Neural crest cell (in vitro differentiated cells): ENCODE measurements at regions not wholly inside any gene's neighbourhood (a gene's known extent, or its start where the extent isn't known, plus 50 kb on each side); places are given as distances from the start of the nearest gene placed in this dataset.

Experiments used
- DNase-seq: peaks from one replicate; pipeline ENCODE4 v3.0.0; 2021; ENCODE audit warnings: low read depth, mixed read lengths, low spot score
- H3K27ac Mint-ChIP-seq: one replicate; pipeline ENCODE4 v1.8.0; 2021; ENCODE audit warnings: mild to moderate bottlenecking, mixed read lengths; ENCODE audit not compliant: unreplicated experiment
- H3K27me3 Mint-ChIP-seq: 2 replicates; pipeline ENCODE4 v1.8.0; 2021; ENCODE audit warnings: low read depth, mild to moderate bottlenecking, mixed read lengths
- H3K36me3 Mint-ChIP-seq: 2 replicates; pipeline ENCODE4 v1.8.0; 2021; ENCODE audit warnings: low read depth, mild to moderate bottlenecking, mixed read lengths
- H3K4me1 Mint-ChIP-seq: 2 replicates; pipeline ENCODE4 v1.8.0; 2021; ENCODE audit warnings: mixed read lengths
- H3K4me3 Mint-ChIP-seq: one replicate; pipeline ENCODE4 v1.8.0; 2021; ENCODE audit warnings: mild to moderate bottlenecking, mixed read lengths
- H3K9me3 Mint-ChIP-seq: 2 replicates; pipeline ENCODE4 v1.8.0; 2021; ENCODE audit warnings: mixed read lengths
- TF ChIP-seq, protein P1 (sequence below): fragments of 200-600 bp; sonication (generic); conservative IDR thresholded peaks from 2 replicates; pipeline ENCODE4 v1.5.0; 2021; ENCODE audit warnings: antibody characterized with exemption, mild to moderate bottlenecking

DNA sequence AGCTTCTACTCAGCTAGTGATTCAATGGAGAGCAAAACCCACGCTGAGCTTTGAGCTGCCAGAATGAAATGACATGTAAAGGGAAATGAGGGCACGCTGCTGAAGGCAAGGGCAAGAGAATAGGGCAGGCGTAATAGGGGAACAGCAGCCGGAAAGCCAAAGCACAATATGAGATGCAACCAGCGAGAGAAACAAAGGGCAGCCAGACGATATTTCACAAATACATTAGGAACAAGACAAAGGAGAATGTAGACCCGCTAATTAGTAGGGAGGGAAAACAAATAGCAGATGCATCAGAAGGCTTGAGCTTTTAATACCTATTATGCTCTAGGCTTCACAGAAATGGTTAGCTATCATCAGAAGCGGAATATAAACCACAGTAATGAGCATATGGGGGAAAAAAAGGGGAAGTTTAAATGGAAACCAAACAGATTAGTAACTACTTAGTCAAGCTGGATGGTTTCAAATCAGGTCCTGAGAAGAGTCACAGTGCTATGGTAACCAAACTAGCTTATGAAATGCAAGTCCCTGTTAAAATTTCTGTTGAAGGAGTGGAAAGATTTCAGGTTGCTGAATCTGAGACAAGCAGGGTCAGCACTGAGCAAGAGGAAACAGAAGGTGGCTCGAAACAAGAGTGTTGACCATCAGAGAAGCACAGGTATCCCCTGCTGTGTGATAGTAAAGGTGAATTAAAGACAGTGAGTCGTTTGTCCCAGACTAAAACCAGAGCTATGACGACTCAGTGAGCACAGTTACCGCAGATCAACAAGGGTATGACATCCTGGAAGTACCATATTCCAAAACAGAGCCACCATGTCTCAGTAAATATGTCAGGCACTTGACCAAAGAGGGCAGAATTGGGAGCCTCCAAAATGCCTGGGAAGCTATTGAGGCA is 496.9 kb upstream of the CELF2 start:
- DNase-seq: no peak
- Mint-ChIP-seq H3K9me3 (peaks cover 5% of the 10 kb centered on the region), H3K4me3 (no peak overlapping the region), H3K27me3 (no peaks in the 10 kb centered on the region), H3K4me1 (peaks cover 14% of the 10 kb centered on the region), H3K36me3 (no peaks in the 10 kb centered on the region), H3K27ac (no peak overlapping the region)
- TF ChIP-seq, protein P1, sequence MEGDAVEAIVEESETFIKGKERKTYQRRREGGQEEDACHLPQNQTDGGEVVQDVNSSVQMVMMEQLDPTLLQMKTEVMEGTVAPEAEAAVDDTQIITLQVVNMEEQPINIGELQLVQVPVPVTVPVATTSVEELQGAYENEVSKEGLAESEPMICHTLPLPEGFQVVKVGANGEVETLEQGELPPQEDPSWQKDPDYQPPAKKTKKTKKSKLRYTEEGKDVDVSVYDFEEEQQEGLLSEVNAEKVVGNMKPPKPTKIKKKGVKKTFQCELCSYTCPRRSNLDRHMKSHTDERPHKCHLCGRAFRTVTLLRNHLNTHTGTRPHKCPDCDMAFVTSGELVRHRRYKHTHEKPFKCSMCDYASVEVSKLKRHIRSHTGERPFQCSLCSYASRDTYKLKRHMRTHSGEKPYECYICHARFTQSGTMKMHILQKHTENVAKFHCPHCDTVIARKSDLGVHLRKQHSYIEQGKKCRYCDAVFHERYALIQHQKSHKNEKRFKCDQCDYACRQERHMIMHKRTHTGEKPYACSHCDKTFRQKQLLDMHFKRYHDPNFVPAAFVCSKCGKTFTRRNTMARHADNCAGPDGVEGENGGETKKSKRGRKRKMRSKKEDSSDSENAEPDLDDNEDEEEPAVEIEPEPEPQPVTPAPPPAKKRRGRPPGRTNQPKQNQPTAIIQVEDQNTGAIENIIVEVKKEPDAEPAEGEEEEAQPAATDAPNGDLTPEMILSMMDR: no peak

DNA sequence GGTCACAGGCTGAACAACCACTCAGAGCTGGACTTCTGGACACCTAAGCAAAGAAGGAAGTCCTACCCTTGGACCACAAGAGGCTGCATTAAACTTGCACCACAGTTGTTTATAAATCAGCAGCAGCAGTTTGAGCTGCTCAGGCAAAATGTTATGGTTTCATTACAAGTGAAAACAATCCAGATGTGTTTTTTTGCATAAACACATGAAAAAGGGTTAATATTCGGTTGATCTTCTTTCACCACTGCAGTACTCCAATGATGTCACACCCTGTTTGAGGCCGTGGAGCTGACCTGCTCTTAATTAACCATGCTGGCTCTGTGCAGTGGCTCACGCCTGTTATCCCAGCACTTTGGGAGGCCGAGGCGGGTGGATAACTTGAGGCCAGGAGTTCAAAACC is 490.8 kb upstream of the CELF2 start:
- no peaks in the 10 kb centered on the region for H3K27me3 Mint-ChIP-seq
- H3K4me3 Mint-ChIP-seq: no peak overlapping the region
- H3K4me1 Mint-ChIP-seq: peaks cover 5% of the 10 kb centered on the region
- TF ChIP-seq, protein P1: no peak
- DNase-seq: no peak
- H3K9me3 Mint-ChIP-seq: peaks cover 9% of the 10 kb centered on the region
- no peaks in the 10 kb centered on the region for H3K36me3 Mint-ChIP-seq
- no peak overlapping the region for H3K27ac Mint-ChIP-seq

DNA sequence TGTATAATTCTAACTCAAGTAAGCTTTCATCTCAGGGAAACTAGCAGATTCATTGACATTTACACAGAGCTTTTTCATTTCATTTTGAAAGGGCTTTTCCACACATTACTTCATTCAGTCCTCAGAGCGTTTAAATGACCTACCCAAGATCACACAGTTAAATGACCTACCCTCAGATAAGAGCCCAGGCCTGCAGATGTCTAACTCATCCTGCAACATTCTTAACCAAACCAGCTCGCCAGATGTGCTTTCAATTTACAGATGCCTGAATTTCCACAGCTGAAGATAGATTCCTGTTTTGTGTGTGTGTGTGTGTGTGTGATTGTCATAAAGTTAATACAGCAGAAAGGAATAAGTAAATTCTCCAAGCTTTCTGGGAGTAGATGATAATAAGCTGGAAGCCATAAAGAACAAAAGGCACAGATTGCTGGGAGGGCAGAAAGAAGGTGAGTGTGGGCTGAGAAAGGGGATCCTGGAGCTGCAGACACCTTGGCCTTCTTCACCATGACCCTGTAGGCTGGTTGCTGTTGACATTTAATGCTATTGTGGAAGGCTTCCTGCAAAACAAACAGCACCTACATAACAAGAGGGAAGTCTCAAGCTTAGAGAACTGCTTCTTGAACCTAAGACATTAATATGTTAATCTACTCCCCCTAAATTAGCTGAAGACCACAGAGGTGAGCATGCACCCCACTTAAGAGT is 489.7 kb upstream of the CELF2 start:
- DNase-seq: no peak
- H3K36me3 Mint-ChIP-seq: no peaks in the 10 kb centered on the region
- no peaks in the 10 kb centered on the region for H3K27me3 Mint-ChIP-seq
- peaks cover 4% of the 10 kb centered on the region for H3K9me3 Mint-ChIP-seq
- no peak overlapping the region for H3K27ac Mint-ChIP-seq
- H3K4me3 Mint-ChIP-seq: no peak overlapping the region
- peaks cover 7% of the 10 kb centered on the region for H3K4me1 Mint-ChIP-seq
- TF ChIP-seq, protein P1: no peak

DNA sequence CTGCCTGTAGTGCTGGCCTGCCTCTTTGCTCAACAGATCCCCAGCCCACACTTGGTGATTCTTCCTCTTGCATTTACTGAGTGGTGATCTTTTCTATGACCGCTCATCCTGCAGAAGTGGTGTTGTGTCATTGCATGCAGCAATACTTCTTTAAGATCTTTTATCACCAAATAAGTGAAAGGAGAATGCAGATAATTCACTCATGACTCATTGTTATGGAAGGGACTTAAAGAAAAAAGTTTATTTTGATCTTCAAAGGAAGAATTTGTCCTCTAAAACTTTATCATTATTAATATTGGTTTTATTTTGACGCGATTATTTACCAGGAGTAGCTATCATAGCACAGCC is 489.1 kb upstream of the CELF2 start:
- Mint-ChIP-seq H3K27ac (no peak overlapping the region), H3K27me3 (no peaks in the 10 kb centered on the region), H3K4me1 (peaks cover 12% of the 10 kb centered on the region), H3K36me3 (no peaks in the 10 kb centered on the region), H3K4me3 (no peak overlapping the region), H3K9me3 (peaks cover 3% of the 10 kb centered on the region)
- TF ChIP-seq, protein P1: no peak
- no peak for DNase-seq

DNA sequence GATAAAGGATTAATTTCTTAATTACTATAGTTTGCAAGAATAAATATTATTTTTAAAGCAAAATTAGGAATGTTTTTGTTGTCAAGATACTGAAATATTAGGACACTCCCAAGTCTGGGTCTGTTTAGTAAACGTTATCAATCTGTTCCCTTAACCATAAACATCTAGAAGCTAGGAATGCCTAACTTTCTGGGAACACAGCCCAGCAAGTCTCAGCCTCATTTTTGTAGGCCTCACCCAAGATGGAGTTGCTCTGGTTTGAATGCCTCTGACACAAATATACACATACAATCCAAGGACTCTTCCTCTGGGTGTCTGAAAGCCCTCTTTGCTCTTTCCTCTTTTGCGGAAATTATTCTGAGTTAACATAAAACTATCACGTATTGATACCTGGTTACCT is 487.4 kb upstream of the CELF2 start:
- no peak for DNase-seq
- H3K27ac Mint-ChIP-seq: no peak overlapping the region
- TF ChIP-seq, protein P1: no peak
- peaks cover 22% of the 10 kb centered on the region for H3K4me1 Mint-ChIP-seq
- H3K4me3 Mint-ChIP-seq: no peak overlapping the region
- H3K27me3 Mint-ChIP-seq: no peaks in the 10 kb centered on the region
- peaks cover 3% of the 10 kb centered on the region for H3K9me3 Mint-ChIP-seq
- peaks cover 2% of the 10 kb centered on the region for H3K36me3 Mint-ChIP-seq
